ENCODE measurements at regions not wholly inside any gene's neighbourhood (a gene's known extent, or its start where the extent isn't known, plus 50 kb on each side); places are given as distances from the start of the nearest gene placed in this dataset.

DNA sequence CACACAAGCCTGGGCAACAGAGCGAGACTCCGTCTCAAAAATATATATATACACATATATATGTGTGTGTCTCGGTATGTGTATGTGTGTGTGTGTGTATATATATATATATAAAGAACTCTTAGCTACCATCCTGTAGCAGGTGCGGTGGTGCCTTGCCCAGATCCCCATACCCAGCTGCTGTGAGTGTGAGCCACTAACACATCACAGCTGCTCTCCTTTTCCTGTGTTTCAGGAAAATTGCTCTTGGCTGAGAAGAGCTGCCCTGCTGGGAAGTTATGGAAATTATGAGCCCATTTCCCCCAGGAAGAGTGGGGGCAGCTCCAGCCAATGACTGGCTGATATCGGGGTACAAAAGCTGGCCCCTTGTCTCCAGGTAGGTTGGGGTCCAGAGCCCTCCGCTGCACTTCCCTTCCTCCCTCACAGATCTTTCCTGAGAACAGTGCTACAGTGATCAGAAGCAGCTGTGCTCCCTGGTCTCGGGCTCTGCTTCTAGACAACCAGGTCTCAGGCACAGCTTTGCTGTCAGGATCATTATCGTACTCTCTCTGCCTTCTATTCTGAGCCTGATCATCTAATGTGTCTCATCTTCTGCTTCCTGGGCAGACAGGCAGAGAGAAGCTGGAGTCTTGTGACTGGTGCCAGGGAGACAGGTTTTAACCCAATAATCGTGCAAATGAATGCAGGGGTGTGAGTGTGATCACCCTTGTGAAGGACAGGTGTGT, 109.6 kb upstream of the ZNF678 start:
- TF ChIP-seq, protein P1, sequence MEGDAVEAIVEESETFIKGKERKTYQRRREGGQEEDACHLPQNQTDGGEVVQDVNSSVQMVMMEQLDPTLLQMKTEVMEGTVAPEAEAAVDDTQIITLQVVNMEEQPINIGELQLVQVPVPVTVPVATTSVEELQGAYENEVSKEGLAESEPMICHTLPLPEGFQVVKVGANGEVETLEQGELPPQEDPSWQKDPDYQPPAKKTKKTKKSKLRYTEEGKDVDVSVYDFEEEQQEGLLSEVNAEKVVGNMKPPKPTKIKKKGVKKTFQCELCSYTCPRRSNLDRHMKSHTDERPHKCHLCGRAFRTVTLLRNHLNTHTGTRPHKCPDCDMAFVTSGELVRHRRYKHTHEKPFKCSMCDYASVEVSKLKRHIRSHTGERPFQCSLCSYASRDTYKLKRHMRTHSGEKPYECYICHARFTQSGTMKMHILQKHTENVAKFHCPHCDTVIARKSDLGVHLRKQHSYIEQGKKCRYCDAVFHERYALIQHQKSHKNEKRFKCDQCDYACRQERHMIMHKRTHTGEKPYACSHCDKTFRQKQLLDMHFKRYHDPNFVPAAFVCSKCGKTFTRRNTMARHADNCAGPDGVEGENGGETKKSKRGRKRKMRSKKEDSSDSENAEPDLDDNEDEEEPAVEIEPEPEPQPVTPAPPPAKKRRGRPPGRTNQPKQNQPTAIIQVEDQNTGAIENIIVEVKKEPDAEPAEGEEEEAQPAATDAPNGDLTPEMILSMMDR (IDR thresholded peaks at IDR 0.05), result no peak

DNA sequence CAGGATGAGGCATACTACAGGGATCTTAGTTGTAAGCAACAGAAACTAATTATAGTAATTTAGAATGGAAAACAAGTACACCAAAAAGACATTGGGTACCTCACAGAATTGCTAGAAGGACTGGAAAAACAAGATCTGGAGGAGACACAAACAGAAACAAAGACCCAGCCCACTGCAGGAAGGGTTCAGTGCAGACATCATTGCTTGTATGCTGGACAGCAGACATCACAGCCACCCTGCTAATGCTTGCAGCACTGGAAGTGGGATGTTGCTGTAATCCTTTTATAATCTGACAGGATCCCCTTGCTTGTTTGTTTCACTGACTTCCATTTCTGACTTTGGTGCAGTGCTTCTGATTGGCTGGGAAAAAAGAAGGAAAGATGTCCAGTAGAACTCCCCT, 111.4 kb upstream of the ZNF678 start:
- TF ChIP-seq, protein P1 (IDR thresholded peaks at IDR 0.05), result no peak

DNA sequence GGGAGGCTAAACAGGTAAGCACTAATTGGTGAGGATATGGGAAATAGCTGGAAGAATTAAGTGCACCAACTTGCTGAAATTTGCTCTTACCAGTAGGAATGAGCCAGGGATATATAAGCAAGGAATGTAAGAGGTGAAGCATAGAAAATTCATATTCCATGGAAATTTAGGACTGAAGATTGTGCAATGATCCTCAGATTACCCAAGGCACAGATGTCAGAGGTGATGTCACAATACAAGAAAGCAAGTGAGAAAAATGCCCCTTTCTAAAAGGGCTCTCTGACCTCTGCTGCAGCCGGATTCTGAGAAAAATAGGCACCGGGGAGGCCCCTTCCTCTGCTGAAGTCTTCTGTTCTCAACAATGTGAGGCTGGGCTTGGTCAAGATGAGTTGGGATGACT, 112.3 kb upstream of the ZNF678 start:
- TF ChIP-seq, protein P1 (IDR thresholded peaks at IDR 0.05), result no peak

DNA sequence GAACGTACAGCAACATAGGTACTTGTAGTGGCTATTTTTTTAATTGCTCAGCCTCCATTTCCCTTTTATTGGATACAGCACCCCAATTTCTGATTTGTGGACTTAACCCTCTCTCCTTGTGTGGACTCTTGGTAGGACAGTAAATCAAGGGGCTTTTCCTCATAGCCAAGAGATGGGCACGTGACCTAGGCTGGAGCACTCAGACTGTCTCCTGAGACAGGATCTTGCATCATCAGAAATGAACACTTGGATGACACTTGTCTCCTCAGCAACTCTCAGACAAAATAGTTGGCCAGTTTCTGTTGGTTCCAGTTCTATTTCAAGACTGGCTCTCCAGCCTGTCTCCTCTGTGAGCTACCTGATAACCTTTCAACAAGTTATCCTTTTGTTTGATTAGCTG, 112.9 kb upstream of the ZNF678 start:
- TF ChIP-seq, protein P1 (IDR thresholded peaks at IDR 0.05), result no peak

DNA sequence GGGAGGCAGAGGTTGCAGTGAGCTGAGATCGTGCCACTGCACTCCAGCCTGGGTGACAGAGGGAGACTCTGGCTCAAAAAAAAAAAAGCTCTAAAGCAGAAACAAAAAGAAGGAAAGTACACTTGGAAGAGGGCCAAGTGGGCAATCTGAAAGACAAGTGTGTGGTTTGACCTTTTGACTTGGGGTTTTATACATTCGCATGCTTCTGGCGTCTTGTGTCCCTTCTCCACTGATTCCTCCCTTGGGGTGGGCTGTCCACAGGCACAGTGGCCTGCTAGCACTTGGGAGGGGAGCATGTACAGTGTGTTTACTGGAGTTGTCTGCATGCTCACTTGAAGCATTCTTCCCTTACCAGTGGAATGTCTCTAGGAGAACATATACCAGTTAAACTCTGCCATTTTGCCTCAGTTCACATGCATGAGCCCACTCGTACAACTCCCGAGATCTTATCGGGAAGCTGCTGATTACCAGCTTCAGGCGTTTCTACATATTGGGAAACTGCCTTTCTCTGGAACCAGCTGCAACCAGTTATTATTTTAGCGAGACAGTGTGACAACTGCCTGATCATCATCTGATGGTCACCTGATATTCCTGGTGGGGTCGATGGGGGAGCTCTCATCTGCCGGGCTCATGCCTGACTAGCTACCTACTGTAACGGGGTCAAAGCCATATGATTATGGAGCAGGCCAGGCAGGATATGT, 113.5 kb upstream of the ZNF678 start:
- TF ChIP-seq, protein P1 (IDR thresholded peaks at IDR 0.05), result no peak

DNA sequence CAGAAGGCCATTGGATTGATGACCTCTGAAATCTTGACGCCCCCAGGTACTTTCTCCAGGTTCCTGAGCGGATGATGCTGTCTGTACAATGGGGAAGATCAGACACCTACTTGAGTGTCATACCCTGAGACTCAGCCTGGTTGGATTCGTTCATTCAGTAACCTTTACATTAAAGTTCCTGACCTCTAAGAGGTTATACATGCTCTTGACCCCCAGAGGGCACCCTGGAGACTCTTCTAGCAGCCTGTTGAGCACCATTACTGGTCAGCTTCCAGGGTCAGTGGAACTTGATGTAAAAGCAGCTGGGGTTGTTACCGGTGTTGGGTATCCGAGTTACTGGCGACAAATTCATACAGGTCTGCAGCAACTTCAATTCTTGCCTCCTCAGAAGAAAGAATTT, 114.3 kb upstream of the ZNF678 start:
- TF ChIP-seq, protein P1 (IDR thresholded peaks at IDR 0.05), result peak; percentile 56; the same call in 1 of the 2 replicates

DNA sequence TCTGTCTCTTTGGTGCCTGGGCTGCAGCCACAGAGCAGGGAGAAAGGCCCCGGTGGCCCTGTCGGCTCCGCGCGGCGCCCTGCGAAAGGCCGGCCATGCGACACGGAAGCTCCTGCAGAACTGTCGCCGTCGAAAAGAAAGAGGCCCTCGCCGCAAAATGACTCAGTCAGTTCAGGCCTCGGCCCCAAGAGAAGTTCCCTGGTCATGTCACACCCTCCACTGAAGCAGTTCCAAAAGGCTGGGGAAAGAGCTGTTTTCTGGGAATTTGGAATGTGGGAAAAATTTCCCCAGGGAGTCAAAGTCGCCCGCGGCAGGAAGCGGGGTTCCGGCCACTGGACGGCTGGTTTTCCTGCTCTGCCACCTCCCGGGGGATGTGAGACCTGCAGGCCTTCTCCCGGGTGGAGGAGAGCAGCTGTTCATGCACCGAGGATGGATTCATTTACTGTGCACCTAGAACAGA, 115.8 kb upstream of the ZNF678 start:
- TF ChIP-seq, protein P1 (IDR thresholded peaks at IDR 0.05), result no peak

Data from LNCAP (cell line).